ENCODE measurements at regions not wholly inside any gene's neighbourhood (a gene's known extent, or its start where the extent isn't known, plus 50 kb on each side); places are given as distances from the start of the nearest gene placed in this dataset.
"Not testable (repeated sequence)": the region's sequence is repeated elsewhere in the genome, so short reads cannot be mapped to it uniquely, and the experiment has no call there.

GRCh38 chr9:75457474-75458011 lies 369.2 kb downstream of the OSTF1 start:
- Histone ChIP-seq H3K9me3 (ENCODE audit: control insufficient read depth in 2 of 2, insufficient read depth in 1 of 2, low read depth in 1 of 2, low read length in 1 of 2) (no peaks in the 10 kb centered on the region), H3K27ac (ENCODE audit: low read depth in 2 of 2, low read length in 1 of 2) (no peak overlapping the region), H3K36me3 (ENCODE audit: control insufficient read depth in 2 of 2, insufficient read depth in 2 of 2, low read length in 1 of 2) (no peaks in the 10 kb centered on the region), H3K27me3 (ENCODE audit: control insufficient read depth in 1 of 2, insufficient read depth in 2 of 2, low read length in 2 of 2) (no peaks in the 10 kb centered on the region), H3K4me1 (ENCODE audit: control insufficient read depth in 2 of 2, insufficient read depth in 2 of 2, low read length in 1 of 2) (no peaks in the 10 kb centered on the region), H3K4me3 (ENCODE audit: low read depth in 1 of 2, low read length in 2 of 2) (no peak overlapping the region)
- 80% methylated on average over 6 of the region's 6 CpGs for WGBS, 2 donors

- 62 to 78% methylated on average over 4 of the region's 4 CpGs for WGBS, 2 donors
- not testable (repeated sequence) for H3K27ac ChIP-seq (ENCODE audit: low read depth in 2 of 2, low read length in 1 of 2); H3K27me3 ChIP-seq (ENCODE audit: control insufficient read depth in 1 of 2, insufficient read depth in 2 of 2, low read length in 2 of 2); H3K36me3 ChIP-seq (ENCODE audit: control insufficient read depth in 2 of 2, insufficient read depth in 2 of 2, low read length in 1 of 2); H3K4me3 ChIP-seq (ENCODE audit: low read depth in 1 of 2, low read length in 2 of 2); H3K4me1 ChIP-seq (ENCODE audit: control insufficient read depth in 2 of 2, insufficient read depth in 2 of 2, low read length in 1 of 2); H3K9me3 ChIP-seq (ENCODE audit: control insufficient read depth in 2 of 2, insufficient read depth in 1 of 2, low read depth in 1 of 2, low read length in 1 of 2)
These were observed 371.0 kb downstream of the OSTF1 start for GRCh38 chr9:75459311-75459710.

GRCh38 chr9:75461183-75461582 lies 372.9 kb downstream of the OSTF1 start:
- H3K36me3 ChIP-seq (ENCODE audit: control insufficient read depth in 2 of 2, insufficient read depth in 2 of 2, low read length in 1 of 2), result no peaks in the 10 kb centered on the region
- H3K9me3 ChIP-seq (ENCODE audit: control insufficient read depth in 2 of 2, insufficient read depth in 1 of 2, low read depth in 1 of 2, low read length in 1 of 2), result peaks cover 0 to 2% of the 10 kb centered on the region in 2 donors
- H3K27me3 ChIP-seq (ENCODE audit: control insufficient read depth in 1 of 2, insufficient read depth in 2 of 2, low read length in 2 of 2), result no peaks in the 10 kb centered on the region
- no peak overlapping the region for H3K27ac ChIP-seq (ENCODE audit: low read depth in 2 of 2, low read length in 1 of 2)
- no peak overlapping the region for H3K4me3 ChIP-seq (ENCODE audit: low read depth in 1 of 2, low read length in 2 of 2)
- no peaks in the 10 kb centered on the region for H3K4me1 ChIP-seq (ENCODE audit: control insufficient read depth in 2 of 2, insufficient read depth in 2 of 2, low read length in 1 of 2)

GRCh38 chr9:75462866-75463265 lies 374.6 kb downstream of the OSTF1 start:
- 69 to 77% methylated on average over 1 of the region's 1 CpG for WGBS, 2 donors
- H3K9me3 ChIP-seq (ENCODE audit: control insufficient read depth in 2 of 2, insufficient read depth in 1 of 2, low read depth in 1 of 2, low read length in 1 of 2), result peaks cover 0 to 2% of the 10 kb centered on the region in 2 donors
- H3K36me3 ChIP-seq (ENCODE audit: control insufficient read depth in 2 of 2, insufficient read depth in 2 of 2, low read length in 1 of 2), result no peaks in the 10 kb centered on the region
- H3K27ac ChIP-seq (ENCODE audit: low read depth in 2 of 2, low read length in 1 of 2), result no peak overlapping the region
- no peak overlapping the region for H3K4me3 ChIP-seq (ENCODE audit: low read depth in 1 of 2, low read length in 2 of 2)
- no peaks in the 10 kb centered on the region for H3K27me3 ChIP-seq (ENCODE audit: control insufficient read depth in 1 of 2, insufficient read depth in 2 of 2, low read length in 2 of 2)
- no peaks in the 10 kb centered on the region for H3K4me1 ChIP-seq (ENCODE audit: control insufficient read depth in 2 of 2, insufficient read depth in 2 of 2, low read length in 1 of 2)

GRCh38 chr9:75463871-75464270 lies 375.6 kb downstream of the OSTF1 start:
- Histone ChIP-seq H3K27ac (ENCODE audit: low read depth in 2 of 2, low read length in 1 of 2) (no peak overlapping the region), H3K4me3 (ENCODE audit: low read depth in 1 of 2, low read length in 2 of 2) (no peak overlapping the region), H3K36me3 (ENCODE audit: control insufficient read depth in 2 of 2, insufficient read depth in 2 of 2, low read length in 1 of 2) (no peaks in the 10 kb centered on the region), H3K4me1 (ENCODE audit: control insufficient read depth in 2 of 2, insufficient read depth in 2 of 2, low read length in 1 of 2) (no peaks in the 10 kb centered on the region), H3K27me3 (ENCODE audit: control insufficient read depth in 1 of 2, insufficient read depth in 2 of 2, low read length in 2 of 2) (no peaks in the 10 kb centered on the region), H3K9me3 (ENCODE audit: control insufficient read depth in 2 of 2, insufficient read depth in 1 of 2, low read depth in 1 of 2, low read length in 1 of 2) (peaks cover 0 to 2% of the 10 kb centered on the region in 2 donors)

GRCh38 chr9:75464726-75465125 lies 376.4 kb downstream of the OSTF1 start:
- Histone ChIP-seq H3K4me3 (ENCODE audit: low read depth in 1 of 2, low read length in 2 of 2) (no peak overlapping the region), H3K9me3 (ENCODE audit: control insufficient read depth in 2 of 2, insufficient read depth in 1 of 2, low read depth in 1 of 2, low read length in 1 of 2) (peaks cover 0 to 2% of the 10 kb centered on the region in 2 donors), H3K27ac (ENCODE audit: low read depth in 2 of 2, low read length in 1 of 2) (no peak overlapping the region), H3K36me3 (ENCODE audit: control insufficient read depth in 2 of 2, insufficient read depth in 2 of 2, low read length in 1 of 2) (no peaks in the 10 kb centered on the region), H3K4me1 (ENCODE audit: control insufficient read depth in 2 of 2, insufficient read depth in 2 of 2, low read length in 1 of 2) (no peaks in the 10 kb centered on the region), H3K27me3 (ENCODE audit: control insufficient read depth in 1 of 2, insufficient read depth in 2 of 2, low read length in 2 of 2) (no peaks in the 10 kb centered on the region)
- WGBS, 2 donors, result 80 to 87% methylated on average over 4 of the region's 4 CpGs

GRCh38 chr9:75467142-75467541 lies 378.8 kb downstream of the OSTF1 start:
- H3K27me3 ChIP-seq (ENCODE audit: control insufficient read depth in 1 of 2, insufficient read depth in 2 of 2, low read length in 2 of 2), result no peaks in the 10 kb centered on the region
- no peaks in the 10 kb centered on the region for H3K4me1 ChIP-seq (ENCODE audit: control insufficient read depth in 2 of 2, insufficient read depth in 2 of 2, low read length in 1 of 2)
- 72 to 86% methylated on average over 2 of the region's 2 CpGs for WGBS, 2 donors
- H3K27ac ChIP-seq (ENCODE audit: low read depth in 2 of 2, low read length in 1 of 2), result no peak overlapping the region
- H3K36me3 ChIP-seq (ENCODE audit: control insufficient read depth in 2 of 2, insufficient read depth in 2 of 2, low read length in 1 of 2), result no peaks in the 10 kb centered on the region
- H3K9me3 ChIP-seq (ENCODE audit: control insufficient read depth in 2 of 2, insufficient read depth in 1 of 2, low read depth in 1 of 2, low read length in 1 of 2), result peaks cover 0 to 2% of the 10 kb centered on the region in 2 donors
- H3K4me3 ChIP-seq (ENCODE audit: low read depth in 1 of 2, low read length in 2 of 2), result no peak overlapping the region

- Histone ChIP-seq H3K9me3 (ENCODE audit: control insufficient read depth in 2 of 2, insufficient read depth in 1 of 2, low read depth in 1 of 2, low read length in 1 of 2) (no peaks in the 10 kb centered on the region), H3K36me3 (ENCODE audit: control insufficient read depth in 2 of 2, insufficient read depth in 2 of 2, low read length in 1 of 2) (no peaks in the 10 kb centered on the region), H3K4me3 (ENCODE audit: low read depth in 1 of 2, low read length in 2 of 2) (no peak overlapping the region), H3K27me3 (ENCODE audit: control insufficient read depth in 1 of 2, insufficient read depth in 2 of 2, low read length in 2 of 2) (no peaks in the 10 kb centered on the region), H3K4me1 (ENCODE audit: control insufficient read depth in 2 of 2, insufficient read depth in 2 of 2, low read length in 1 of 2) (no peaks in the 10 kb centered on the region), H3K27ac (ENCODE audit: low read depth in 2 of 2, low read length in 1 of 2) (no peak overlapping the region)
- 48 to 59% methylated on average over 3 of the region's 3 CpGs for WGBS, 2 donors
These were observed 383.3 kb downstream of the OSTF1 start for GRCh38 chr9:75471549-75472114.

GRCh38 chr9:75482566-75482965 lies 394.3 kb downstream of the OSTF1 start:
- H3K4me1 ChIP-seq (ENCODE audit: control insufficient read depth in 2 of 2, insufficient read depth in 2 of 2, low read length in 1 of 2), result no peaks in the 10 kb centered on the region
- H3K27me3 ChIP-seq (ENCODE audit: control insufficient read depth in 1 of 2, insufficient read depth in 2 of 2, low read length in 2 of 2), result no peaks in the 10 kb centered on the region
- H3K36me3 ChIP-seq (ENCODE audit: control insufficient read depth in 2 of 2, insufficient read depth in 2 of 2, low read length in 1 of 2), result no peaks in the 10 kb centered on the region
- 70 to 78% methylated on average over 2 of the region's 2 CpGs for WGBS, 2 donors
- H3K27ac ChIP-seq (ENCODE audit: low read depth in 2 of 2, low read length in 1 of 2), result no peak overlapping the region
- no peak overlapping the region for H3K4me3 ChIP-seq (ENCODE audit: low read depth in 1 of 2, low read length in 2 of 2)
- peaks cover 0 to 4% of the 10 kb centered on the region in 2 donors for H3K9me3 ChIP-seq (ENCODE audit: control insufficient read depth in 2 of 2, insufficient read depth in 1 of 2, low read depth in 1 of 2, low read length in 1 of 2)

GRCh38 chr9:75483636-75484035 lies 395.3 kb downstream of the OSTF1 start:
- no peaks in the 10 kb centered on the region for H3K36me3 ChIP-seq (ENCODE audit: control insufficient read depth in 2 of 2, insufficient read depth in 2 of 2, low read length in 1 of 2)
- no peak overlapping the region for H3K4me3 ChIP-seq (ENCODE audit: low read depth in 1 of 2, low read length in 2 of 2)
- no peaks in the 10 kb centered on the region for H3K4me1 ChIP-seq (ENCODE audit: control insufficient read depth in 2 of 2, insufficient read depth in 2 of 2, low read length in 1 of 2)
- H3K27me3 ChIP-seq (ENCODE audit: control insufficient read depth in 1 of 2, insufficient read depth in 2 of 2, low read length in 2 of 2), result no peaks in the 10 kb centered on the region
- H3K9me3 ChIP-seq (ENCODE audit: control insufficient read depth in 2 of 2, insufficient read depth in 1 of 2, low read depth in 1 of 2, low read length in 1 of 2), result no peaks in the 10 kb centered on the region
- 14 to 37% methylated on average over 2 of the region's 2 CpGs for WGBS, 2 donors
- H3K27ac ChIP-seq (ENCODE audit: low read depth in 2 of 2, low read length in 1 of 2), result no peak overlapping the region

Measured in esophagus (tissue), 2 donors.